PC-9 (cell line): ENCODE measurements at regions not wholly inside any gene's neighbourhood (a gene's known extent, or its start where the extent isn't known, plus 50 kb on each side); places are given as distances from the start of the nearest gene placed in this dataset.

ENCODE experiments used
- CTCF ChIP-seq: fragments of 200-600 bp; sonication (generic); conservative IDR thresholded peaks from 2 replicates; pipeline ENCODE4 v1.6.1; 2017; ENCODE audit warnings: mixed run types, antibody characterized with exemption, mild to moderate bottlenecking, moderate library complexity
- EZH2 ChIP-seq: fragments of 200-600 bp; sonication (generic); IDR thresholded peaks from 2 replicates; pipeline ENCODE4 v1.8.0; 2017; ENCODE audit warnings: antibody characterized with exemption, low read depth

GRCh38 chr12:46531059-46531785 lies 158.6 kb upstream of the SLC38A2 start:
- TF ChIP-seq CTCF (no peak), EZH2 (no peak)
